Endothelial cell of umbilical vein (primary cell): ENCODE measurements at regions not wholly inside any gene's neighbourhood (a gene's known extent, or its start where the extent isn't known, plus 50 kb on each side); places are given as distances from the start of the nearest gene placed in this dataset.
"Not testable (repeated sequence)": the region's sequence is repeated elsewhere in the genome, so short reads cannot be mapped to it uniquely, and the experiment has no call there.

ENCODE experiments used
- FOS ChIP-seq: IDR thresholded peaks from 2 replicates; pipeline ENCODE4 v1.6.1; 2011; ENCODE audit warnings: mild to moderate bottlenecking, low read length, moderate library complexity, borderline replicate concordance; ENCODE audit not compliant: insufficient read depth
- JUN ChIP-seq: IDR thresholded peaks from 2 replicates; pipeline ENCODE4 v1.6.1; 2011; ENCODE audit warnings: borderline replicate concordance, low read depth; ENCODE audit not compliant: insufficient read length, insufficient read depth
- POLR2A ChIP-seq: IDR thresholded peaks from 2 replicates; pipeline ENCODE4 v1.6.1; 2012; ENCODE audit warnings: low read depth, mild to moderate bottlenecking, control low read depth, low read length
- POLR2AphosphoS5 ChIP-seq: IDR thresholded peaks from 2 replicates; pipeline ENCODE4 v1.6.1; 2012; ENCODE audit warnings: low read depth, mild to moderate bottlenecking, control low read depth, low read length, moderate library complexity; ENCODE audit not compliant: insufficient read depth
- TF ChIP-seq, protein P1 (sequence below), 2 donors: IDR thresholded peaks; 1 replicate in 1 of 2; 2 replicates in 1 of 2; pipeline ENCODE4 v1.5.1; 2011; ENCODE audit warnings: low read length in 2 of 2, mild to moderate bottlenecking in 2 of 2, moderate library complexity in 2 of 2, control low read depth in 1 of 2, inconsistent platforms in 1 of 2, low read depth in 1 of 2; ENCODE audit not compliant: insufficient read depth in 1 of 2; ENCODE audit errors: extremely low read depth in 1 of 2

DNA sequence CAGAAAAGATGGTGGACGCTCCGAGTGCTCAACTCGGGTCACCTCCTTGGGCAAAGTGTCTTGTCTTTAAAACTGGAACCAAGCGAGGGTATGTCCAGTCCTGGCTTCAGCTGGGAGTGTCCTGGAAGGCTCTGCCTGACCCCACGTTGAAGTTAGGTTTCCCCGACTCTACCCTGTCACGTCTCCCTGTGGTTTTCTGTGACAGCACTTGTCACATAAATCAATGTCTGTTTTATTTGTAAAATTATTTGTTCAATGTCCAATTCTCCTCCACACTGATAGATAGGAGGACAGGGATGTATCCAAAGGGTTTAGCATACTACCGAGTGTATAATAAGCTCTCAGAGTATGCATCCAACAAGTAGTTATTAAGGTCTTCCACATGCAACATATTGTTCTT lies 197.7 kb upstream of the IRF2BP2 start:
- TF ChIP-seq POLR2AphosphoS5, JUN, FOS, POLR2A: not testable (repeated sequence)
- TF ChIP-seq, protein P1, sequence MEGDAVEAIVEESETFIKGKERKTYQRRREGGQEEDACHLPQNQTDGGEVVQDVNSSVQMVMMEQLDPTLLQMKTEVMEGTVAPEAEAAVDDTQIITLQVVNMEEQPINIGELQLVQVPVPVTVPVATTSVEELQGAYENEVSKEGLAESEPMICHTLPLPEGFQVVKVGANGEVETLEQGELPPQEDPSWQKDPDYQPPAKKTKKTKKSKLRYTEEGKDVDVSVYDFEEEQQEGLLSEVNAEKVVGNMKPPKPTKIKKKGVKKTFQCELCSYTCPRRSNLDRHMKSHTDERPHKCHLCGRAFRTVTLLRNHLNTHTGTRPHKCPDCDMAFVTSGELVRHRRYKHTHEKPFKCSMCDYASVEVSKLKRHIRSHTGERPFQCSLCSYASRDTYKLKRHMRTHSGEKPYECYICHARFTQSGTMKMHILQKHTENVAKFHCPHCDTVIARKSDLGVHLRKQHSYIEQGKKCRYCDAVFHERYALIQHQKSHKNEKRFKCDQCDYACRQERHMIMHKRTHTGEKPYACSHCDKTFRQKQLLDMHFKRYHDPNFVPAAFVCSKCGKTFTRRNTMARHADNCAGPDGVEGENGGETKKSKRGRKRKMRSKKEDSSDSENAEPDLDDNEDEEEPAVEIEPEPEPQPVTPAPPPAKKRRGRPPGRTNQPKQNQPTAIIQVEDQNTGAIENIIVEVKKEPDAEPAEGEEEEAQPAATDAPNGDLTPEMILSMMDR (IDR thresholded peaks at IDR 0.05; ENCODE audit: extremely low read depth in 1 of 2, insufficient read depth in 1 of 2, low read depth in 1 of 2, low read length in 2 of 2) = not testable (repeated sequence)
